Esophagus muscularis mucosa (tissue), 3 donors: ENCODE measurements at regions not wholly inside any gene's neighbourhood (a gene's known extent, or its start where the extent isn't known, plus 50 kb on each side); places are given as distances from the start of the nearest gene placed in this dataset.

Experiments
- CTCF ChIP-seq, 3 experiments: fragments of 200-600 bp in 2 of 3; fragments of 450-650 bp in 1 of 3; sonication (generic) in 2 of 3; IDR thresholded peaks; one replicate each; pipeline ENCODE4 v1.5.1; 2017 to 2019; ENCODE audit warnings: antibody characterized with exemption in 3 of 3, mild to moderate bottlenecking in 2 of 3, moderate library complexity in 1 of 3
- POLR2A ChIP-seq: fragments of 450-650 bp; IDR thresholded peaks from one replicate; pipeline ENCODE4 v1.6.1; 2017; ENCODE audit warnings: antibody characterized with exemption, moderate library complexity, mild to moderate bottlenecking, low read depth
- POLR2AphosphoS5 ChIP-seq, 2 donors: sonication (generic); formaldehyde crosslinking; IDR thresholded peaks; one replicate each; pipeline ENCODE4 v1.6.1; 2017; ENCODE audit warnings: antibody characterized with exemption in 2 of 2

DNA sequence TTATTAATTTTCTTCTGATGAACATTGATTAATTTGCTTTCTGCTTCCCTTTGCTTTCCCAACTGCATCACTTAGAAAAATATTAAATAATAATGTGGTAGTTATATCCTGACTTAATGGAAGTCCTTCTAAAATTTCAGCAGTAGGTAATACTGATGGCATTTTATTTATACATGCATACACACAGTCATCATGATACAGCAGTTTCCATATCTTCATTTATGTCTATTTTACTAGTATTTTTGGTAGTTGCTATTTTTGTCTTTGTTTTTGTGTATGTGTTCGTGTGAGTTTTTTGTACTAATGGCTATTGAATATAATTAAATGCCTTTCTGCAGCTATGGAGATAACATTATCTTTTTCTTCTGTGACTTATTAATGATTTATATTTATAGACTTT lies 484.7 kb upstream of the CNTN5 start:
- TF ChIP-seq POLR2AphosphoS5 (IDR thresholded peaks at IDR 0.05), result no peak
- no peak for TF ChIP-seq CTCF (IDR thresholded peaks at IDR 0.05)
- TF ChIP-seq POLR2A, result no peak
